Astrocyte (in vitro differentiated cells and primary cell): ENCODE measurements at regions not wholly inside any gene's neighbourhood (a gene's known extent, or its start where the extent isn't known, plus 50 kb on each side); places are given as distances from the start of the nearest gene placed in this dataset.

Source experiments
- DNase-seq: peaks from one replicate; pipeline ENCODE4 v3.0.0-alpha.2; 2010; ENCODE audit warnings: low read depth
- FAIRE-seq: peaks from 2 replicates; lab custom pipeline; 2011; peaks lifted over from hg19 to GRCh38; lab: Jason Lieb, UNC
- H2AFZ ChIP-seq: 2 replicates; pipeline ENCODE4 v1.6.0; 2012; ENCODE audit warnings: low read depth, low read length, inconsistent platforms
- H3K27ac ChIP-seq: 2 replicates; pipeline ENCODE4 v1.5.1; 2011; ENCODE audit warnings: low read depth, low read length, inconsistent platforms
- H3K27me3 ChIP-seq: 2 replicates; pipeline ENCODE4 v1.6.0; 2011; ENCODE audit warnings: low read length, inconsistent platforms; ENCODE audit not compliant: insufficient read depth
- H3K36me3 ChIP-seq: 2 replicates; pipeline ENCODE4 v1.5.1; 2011; ENCODE audit warnings: low read length, inconsistent platforms; ENCODE audit not compliant: insufficient read depth
- H3K4me1 ChIP-seq: 2 replicates; pipeline ENCODE4 v1.5.1; 2011; ENCODE audit warnings: low read length, inconsistent platforms; ENCODE audit not compliant: insufficient read depth
- H3K4me2 ChIP-seq: 2 replicates; pipeline ENCODE4 v1.6.0; 2012; ENCODE audit warnings: low read length, inconsistent platforms
- H3K4me3 ChIP-seq: 2 replicates; pipeline ENCODE4 v1.5.1; 2011; ENCODE audit warnings: low read depth, mild to moderate bottlenecking, low read length, inconsistent platforms; ENCODE audit not compliant: insufficient read depth
- H3K79me2 ChIP-seq: 2 replicates; pipeline ENCODE4 v1.6.0; 2012; ENCODE audit warnings: mild to moderate bottlenecking, low read length, inconsistent platforms; ENCODE audit not compliant: insufficient read depth
- H3K9ac ChIP-seq: 2 replicates; pipeline ENCODE4 v1.6.0; 2012; ENCODE audit warnings: mild to moderate bottlenecking, low read length, inconsistent platforms
- H3K9me3 ChIP-seq: 2 replicates; pipeline ENCODE4 v1.5.1; 2012; ENCODE audit warnings: low read depth, mild to moderate bottlenecking, low read length, inconsistent platforms; ENCODE audit not compliant: insufficient read depth
- H4K20me1 ChIP-seq: 2 replicates; pipeline ENCODE4 v1.6.0; 2012; ENCODE audit warnings: low read length, inconsistent platforms; ENCODE audit not compliant: insufficient read depth
- H3K27ac Mint-ChIP-seq: one replicate; pipeline ENCODE4 v1.8.0; 2021; ENCODE audit warnings: mild to moderate bottlenecking, mixed read lengths; ENCODE audit not compliant: unreplicated experiment
- H3K27me3 Mint-ChIP-seq: one replicate; pipeline ENCODE4 v1.8.0; 2021; ENCODE audit warnings: low read depth, mixed read lengths; ENCODE audit not compliant: unreplicated experiment
- H3K36me3 Mint-ChIP-seq: one replicate; pipeline ENCODE4 v1.8.0; 2021; ENCODE audit warnings: low read depth, mixed read lengths; ENCODE audit not compliant: unreplicated experiment
- H3K4me1 Mint-ChIP-seq: one replicate; pipeline ENCODE4 v1.8.0; 2021; ENCODE audit warnings: low read depth, mixed read lengths; ENCODE audit not compliant: unreplicated experiment
- H3K4me3 Mint-ChIP-seq: one replicate; pipeline ENCODE4 v1.8.0; 2021; ENCODE audit warnings: mild to moderate bottlenecking, moderate library complexity, mixed read lengths; ENCODE audit not compliant: unreplicated experiment
- H3K9me3 Mint-ChIP-seq: one replicate; pipeline ENCODE4 v1.8.0; 2021; ENCODE audit warnings: mild to moderate bottlenecking, mixed read lengths; ENCODE audit not compliant: unreplicated experiment
- EZH2 ChIP-seq: IDR thresholded peaks from 2 replicates; pipeline ENCODE4 v1.6.1; 2012; ENCODE audit warnings: mild to moderate bottlenecking, low read length, inconsistent platforms; ENCODE audit not compliant: insufficient read depth
- TF ChIP-seq, protein P1 (sequence below): IDR thresholded peaks from 2 replicates; pipeline ENCODE4 v1.5.1; 2011; ENCODE audit warnings: low read depth, mild to moderate bottlenecking, inconsistent platforms, low read length, moderate library complexity; ENCODE audit not compliant: insufficient read depth

GRCh38 chr20:53875452-53875851 is 194.9 kb downstream of the BCAS1 start:
- Histone ChIP-seq H3K4me1 (peaks cover 17% of the 10 kb centered on the region), H3K4me3 (no peak overlapping the region), H2AFZ (no peak overlapping the region), H3K9ac (no peak overlapping the region), H4K20me1 (no peaks in the 10 kb centered on the region), H3K27me3 (no peaks in the 10 kb centered on the region), H3K79me2 (no peaks in the 10 kb centered on the region), H3K9me3 (no peaks in the 10 kb centered on the region), H3K27ac (no peak overlapping the region), H3K36me3 (no peaks in the 10 kb centered on the region), H3K4me2 (no peak overlapping the region)
- Mint-ChIP-seq H3K36me3 (no peaks in the 10 kb centered on the region), H3K4me1 (peaks cover 17% of the 10 kb centered on the region), H3K27ac (no peak overlapping the region), H3K27me3 (peaks cover 5% of the 10 kb centered on the region), H3K4me3 (no peak overlapping the region), H3K9me3 (peaks cover 2% of the 10 kb centered on the region)
- TF ChIP-seq EZH2 = no peak
- TF ChIP-seq, protein P1, sequence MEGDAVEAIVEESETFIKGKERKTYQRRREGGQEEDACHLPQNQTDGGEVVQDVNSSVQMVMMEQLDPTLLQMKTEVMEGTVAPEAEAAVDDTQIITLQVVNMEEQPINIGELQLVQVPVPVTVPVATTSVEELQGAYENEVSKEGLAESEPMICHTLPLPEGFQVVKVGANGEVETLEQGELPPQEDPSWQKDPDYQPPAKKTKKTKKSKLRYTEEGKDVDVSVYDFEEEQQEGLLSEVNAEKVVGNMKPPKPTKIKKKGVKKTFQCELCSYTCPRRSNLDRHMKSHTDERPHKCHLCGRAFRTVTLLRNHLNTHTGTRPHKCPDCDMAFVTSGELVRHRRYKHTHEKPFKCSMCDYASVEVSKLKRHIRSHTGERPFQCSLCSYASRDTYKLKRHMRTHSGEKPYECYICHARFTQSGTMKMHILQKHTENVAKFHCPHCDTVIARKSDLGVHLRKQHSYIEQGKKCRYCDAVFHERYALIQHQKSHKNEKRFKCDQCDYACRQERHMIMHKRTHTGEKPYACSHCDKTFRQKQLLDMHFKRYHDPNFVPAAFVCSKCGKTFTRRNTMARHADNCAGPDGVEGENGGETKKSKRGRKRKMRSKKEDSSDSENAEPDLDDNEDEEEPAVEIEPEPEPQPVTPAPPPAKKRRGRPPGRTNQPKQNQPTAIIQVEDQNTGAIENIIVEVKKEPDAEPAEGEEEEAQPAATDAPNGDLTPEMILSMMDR = no peak
- FAIRE-seq = no peak
- DNase-seq = no peak

- H3K36me3 Mint-ChIP-seq = no peaks in the 10 kb centered on the region
- Histone ChIP-seq H3K9me3 (no peaks in the 10 kb centered on the region), H3K27me3 (no peaks in the 10 kb centered on the region), H3K36me3 (no peaks in the 10 kb centered on the region), H4K20me1 (no peaks in the 10 kb centered on the region), H2AFZ (no peak overlapping the region), H3K27ac (no peak overlapping the region), H3K4me1 (peaks cover 18% of the 10 kb centered on the region), H3K4me2 (no peak overlapping the region), H3K79me2 (no peaks in the 10 kb centered on the region), H3K4me3 (no peak overlapping the region), H3K9ac (no peak overlapping the region)
- H3K27ac Mint-ChIP-seq = no peak overlapping the region
- peaks cover 2% of the 10 kb centered on the region for H3K9me3 Mint-ChIP-seq
- H3K27me3 Mint-ChIP-seq = peaks cover 5% of the 10 kb centered on the region
- H3K4me3 Mint-ChIP-seq = no peak overlapping the region
- H3K4me1 Mint-ChIP-seq = peaks cover 20% of the 10 kb centered on the region
- no peak for FAIRE-seq
- TF ChIP-seq EZH2 = no peak
- TF ChIP-seq, protein P1 = no peak
- DNase-seq = no peak
Measured at GRCh38 chr20:53874706-53875105, 195.7 kb downstream of the BCAS1 start.

DNA sequence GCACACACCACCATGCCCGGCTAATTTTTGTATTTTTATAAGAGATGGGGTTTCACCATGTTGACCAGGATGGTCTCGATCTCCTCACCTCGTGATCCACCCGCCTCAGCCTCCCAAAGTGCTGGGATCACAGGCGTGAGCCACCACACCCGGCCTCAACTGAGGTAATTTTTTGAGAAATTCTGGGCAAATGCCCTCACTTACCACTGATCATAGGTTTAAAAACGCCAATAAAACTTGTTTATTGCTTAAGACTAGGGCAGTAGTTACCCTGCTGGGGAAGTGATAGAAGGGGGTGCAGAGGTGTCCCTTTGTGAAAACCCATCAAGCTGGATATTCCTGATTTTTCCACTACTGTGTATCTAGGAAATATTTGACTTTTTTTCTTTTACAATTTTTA is 196.3 kb downstream of the BCAS1 start:
- H3K4me3 Mint-ChIP-seq = no peak overlapping the region
- no peaks in the 10 kb centered on the region for H3K36me3 Mint-ChIP-seq
- DNase-seq (no peak), FAIRE-seq (no peak)
- peaks cover 19% of the 10 kb centered on the region for H3K4me1 Mint-ChIP-seq
- no peaks in the 10 kb centered on the region for H4K20me1 ChIP-seq
- H3K79me2 ChIP-seq = no peaks in the 10 kb centered on the region
- peaks cover 5% of the 10 kb centered on the region for H3K27me3 Mint-ChIP-seq
- no peak overlapping the region for H3K4me2 ChIP-seq
- peaks cover 2% of the 10 kb centered on the region for H3K9me3 Mint-ChIP-seq
- H3K4me1 ChIP-seq = peaks cover 23% of the 10 kb centered on the region
- TF ChIP-seq, protein P1 = no peak
- no peak for TF ChIP-seq EZH2
- H3K4me3 ChIP-seq = no peak overlapping the region
- no peaks in the 10 kb centered on the region for H3K27me3 ChIP-seq
- no peaks in the 10 kb centered on the region for H3K36me3 ChIP-seq
- no peak overlapping the region for H2AFZ ChIP-seq
- H3K27ac Mint-ChIP-seq = no peak overlapping the region
- no peak overlapping the region for H3K9ac ChIP-seq
- H3K27ac ChIP-seq = no peak overlapping the region
- no peaks in the 10 kb centered on the region for H3K9me3 ChIP-seq
